ENCODE measurements at regions not wholly inside any gene's neighbourhood (a gene's known extent, or its start where the extent isn't known, plus 50 kb on each side); places are given as distances from the start of the nearest gene placed in this dataset.

DNA sequence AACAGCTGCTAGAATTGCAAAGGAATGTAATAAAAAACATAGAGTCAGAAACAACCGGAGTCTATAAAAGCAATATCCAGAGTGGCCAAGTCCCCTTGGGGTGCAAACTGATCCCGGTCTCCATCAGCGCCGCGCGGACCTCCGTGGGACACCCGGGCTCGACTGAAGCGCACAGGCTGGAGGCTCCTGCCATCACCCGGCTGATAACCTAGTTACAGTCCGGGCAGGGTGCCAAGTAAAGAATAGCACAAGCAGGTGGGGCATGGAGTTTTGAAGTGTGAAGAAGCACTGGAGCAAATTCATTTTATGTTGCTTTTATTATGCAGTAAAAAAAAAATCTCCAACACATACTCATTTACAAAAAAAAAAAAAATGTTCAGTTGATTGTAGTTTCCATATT is 205.1 kb upstream of the GMDS start:
- no peaks in the 10 kb centered on the region for H3K36me3 ChIP-seq (ENCODE audit: control insufficient read depth, insufficient read depth, low read length)
- peaks cover 13% of the 10 kb centered on the region for H3K27me3 ChIP-seq (ENCODE audit: control insufficient read depth, insufficient read depth, low read length, poor library complexity, severe bottlenecking)
- Mint-ChIP-seq H3K36me3 (ENCODE audit: low read depth) (no peaks in the 10 kb centered on the region), H3K9me3 (no peaks in the 10 kb centered on the region), H3K4me1 (peaks cover 2% of the 10 kb centered on the region), H3K27me3 (ENCODE audit: insufficient read depth) (peaks cover 36% of the 10 kb centered on the region), H3K27ac (no peak overlapping the region), H3K4me3 (no peak overlapping the region)
- no peaks in the 10 kb centered on the region for H3K4me1 ChIP-seq (ENCODE audit: control insufficient read depth, insufficient read depth, low read length)
- TF ChIP-seq, protein P1, sequence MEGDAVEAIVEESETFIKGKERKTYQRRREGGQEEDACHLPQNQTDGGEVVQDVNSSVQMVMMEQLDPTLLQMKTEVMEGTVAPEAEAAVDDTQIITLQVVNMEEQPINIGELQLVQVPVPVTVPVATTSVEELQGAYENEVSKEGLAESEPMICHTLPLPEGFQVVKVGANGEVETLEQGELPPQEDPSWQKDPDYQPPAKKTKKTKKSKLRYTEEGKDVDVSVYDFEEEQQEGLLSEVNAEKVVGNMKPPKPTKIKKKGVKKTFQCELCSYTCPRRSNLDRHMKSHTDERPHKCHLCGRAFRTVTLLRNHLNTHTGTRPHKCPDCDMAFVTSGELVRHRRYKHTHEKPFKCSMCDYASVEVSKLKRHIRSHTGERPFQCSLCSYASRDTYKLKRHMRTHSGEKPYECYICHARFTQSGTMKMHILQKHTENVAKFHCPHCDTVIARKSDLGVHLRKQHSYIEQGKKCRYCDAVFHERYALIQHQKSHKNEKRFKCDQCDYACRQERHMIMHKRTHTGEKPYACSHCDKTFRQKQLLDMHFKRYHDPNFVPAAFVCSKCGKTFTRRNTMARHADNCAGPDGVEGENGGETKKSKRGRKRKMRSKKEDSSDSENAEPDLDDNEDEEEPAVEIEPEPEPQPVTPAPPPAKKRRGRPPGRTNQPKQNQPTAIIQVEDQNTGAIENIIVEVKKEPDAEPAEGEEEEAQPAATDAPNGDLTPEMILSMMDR (conservative IDR thresholded peaks at IDR 0.05), result no peak
- H3K9me3 ChIP-seq (ENCODE audit: control insufficient read depth, low read length), result no peaks in the 10 kb centered on the region
- no peak overlapping the region for H3K27ac ChIP-seq (ENCODE audit: low read depth, low read length)
- WGBS, 2 experiments (ENCODE audit: insufficient coverage in 1 of 2, insufficient read length in 1 of 2), result 93 to 99% methylated on average over 6 to 12 of the region's 12 CpGs
- H3K9ac ChIP-seq (ENCODE audit: extremely low read depth, low read length, poor library complexity, severe bottlenecking), result no peak overlapping the region
- no peak for DNase-seq
- no peak overlapping the region for H3K4me3 ChIP-seq (ENCODE audit: low read length)

- 94 to 100% methylated on average over 1 to 2 of the region's 2 CpGs for WGBS, 2 experiments (ENCODE audit: insufficient coverage in 1 of 2, insufficient read length in 1 of 2)
- peak overlapping the region; percentile 52 for H3K4me3 Mint-ChIP-seq
Measured at GRCh38 chr6:2449572-2449940, 204.2 kb upstream of the GMDS start.

DNA sequence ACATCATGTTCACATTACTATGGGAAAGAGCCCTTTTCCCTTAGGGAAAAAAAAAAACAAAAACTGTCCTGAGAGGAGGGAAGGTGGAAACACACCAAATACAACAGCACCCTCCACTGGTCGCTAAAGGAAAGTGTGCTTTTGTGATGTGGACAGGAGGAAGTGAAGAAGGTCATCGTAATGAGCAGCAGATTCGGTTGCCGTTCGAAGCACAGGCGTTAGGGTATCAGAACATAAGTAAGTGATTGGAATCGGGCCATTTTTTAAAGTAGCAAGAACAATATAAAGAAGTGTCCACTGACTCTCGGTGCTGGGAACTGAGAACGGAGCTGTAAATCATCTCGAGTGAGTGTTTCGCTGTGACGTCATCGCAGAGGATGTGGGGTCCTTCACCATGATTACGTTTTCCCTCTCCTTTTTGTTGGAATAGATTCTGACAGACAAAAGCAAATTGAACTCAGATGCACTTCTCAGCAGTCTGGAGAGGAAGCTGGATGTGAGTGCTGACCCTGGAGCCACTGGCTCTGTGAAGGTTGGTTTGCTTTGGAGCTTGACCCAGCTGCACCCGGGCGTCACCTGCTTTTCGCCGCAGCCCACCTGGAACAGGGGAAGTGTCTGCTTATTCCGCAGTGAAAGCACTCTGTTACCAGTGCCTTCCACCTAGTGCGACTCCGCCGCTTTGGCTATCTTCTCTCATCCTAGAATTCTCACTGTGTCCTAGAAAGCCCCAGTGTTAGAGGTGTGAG is 203.6 kb upstream of the GMDS start:
- TF ChIP-seq, protein P1 (conservative IDR thresholded peaks at IDR 0.05), result peak; percentile 89
- H3K27ac Mint-ChIP-seq, result no peak overlapping the region
- Histone ChIP-seq H3K36me3 (ENCODE audit: control insufficient read depth, insufficient read depth, low read length) (no peaks in the 10 kb centered on the region), H3K27ac (ENCODE audit: low read depth, low read length) (no peak overlapping the region), H3K9ac (ENCODE audit: extremely low read depth, low read length, poor library complexity, severe bottlenecking) (no peak overlapping the region), H3K4me1 (ENCODE audit: control insufficient read depth, insufficient read depth, low read length) (no peaks in the 10 kb centered on the region), H3K4me3 (ENCODE audit: low read length) (peak overlapping the region; percentile 73), H3K9me3 (ENCODE audit: control insufficient read depth, low read length) (no peaks in the 10 kb centered on the region), H3K27me3 (ENCODE audit: control insufficient read depth, insufficient read depth, low read length, poor library complexity, severe bottlenecking) (peaks cover 13% of the 10 kb centered on the region)
- H3K9me3 Mint-ChIP-seq, result no peaks in the 10 kb centered on the region
- peak overlapping the region; percentile 52 for H3K4me3 Mint-ChIP-seq
- H3K4me1 Mint-ChIP-seq, result peaks cover 2% of the 10 kb centered on the region
- WGBS, 2 experiments (ENCODE audit: insufficient coverage in 1 of 2, insufficient read length in 1 of 2), result 29 to 53% methylated on average over 12 to 22 of the region's 22 CpGs
- DNase-seq, result peak; percentile 72
- no peaks in the 10 kb centered on the region for H3K36me3 Mint-ChIP-seq (ENCODE audit: low read depth)
- peaks cover 36% of the 10 kb centered on the region for H3K27me3 Mint-ChIP-seq (ENCODE audit: insufficient read depth)

More at GRCh38 chr6:2449572-2449940, 204.2 kb upstream of the GMDS start:
- H3K27ac Mint-ChIP-seq, result no peak overlapping the region
- H3K4me3 ChIP-seq (ENCODE audit: low read length), result no peak overlapping the region
- H3K27me3 Mint-ChIP-seq (ENCODE audit: insufficient read depth), result peaks cover 36% of the 10 kb centered on the region
- H3K36me3 Mint-ChIP-seq (ENCODE audit: low read depth), result no peaks in the 10 kb centered on the region
- DNase-seq, result no peak
- TF ChIP-seq, protein P1 (conservative IDR thresholded peaks at IDR 0.05), result no peak
- no peak overlapping the region for H3K9ac ChIP-seq (ENCODE audit: extremely low read depth, low read length, poor library complexity, severe bottlenecking)
- no peak overlapping the region for H3K27ac ChIP-seq (ENCODE audit: low read depth, low read length)
- H3K9me3 ChIP-seq (ENCODE audit: control insufficient read depth, low read length), result no peaks in the 10 kb centered on the region
- H3K4me1 Mint-ChIP-seq, result peaks cover 2% of the 10 kb centered on the region
- no peaks in the 10 kb centered on the region for H3K9me3 Mint-ChIP-seq
- no peaks in the 10 kb centered on the region for H3K4me1 ChIP-seq (ENCODE audit: control insufficient read depth, insufficient read depth, low read length)
- peaks cover 13% of the 10 kb centered on the region for H3K27me3 ChIP-seq (ENCODE audit: control insufficient read depth, insufficient read depth, low read length, poor library complexity, severe bottlenecking)
- H3K36me3 ChIP-seq (ENCODE audit: control insufficient read depth, insufficient read depth, low read length), result no peaks in the 10 kb centered on the region

Measured in endodermal cell (in vitro differentiated cells).